ENCODE measurements at regions not wholly inside any gene's neighbourhood (a gene's known extent, or its start where the extent isn't known, plus 50 kb on each side); places are given as distances from the start of the nearest gene placed in this dataset.
"Not testable (repeated sequence)": the region's sequence is repeated elsewhere in the genome, so short reads cannot be mapped to it uniquely, and the experiment has no call there.

- DNase-seq = no peak
Measured at GRCh38 chr15:35993196-35993595, 447.2 kb upstream of the DPH6 start.

GRCh38 chr15:35994876-35995275, 448.9 kb upstream of the DPH6 start:
- no peak for DNase-seq

- no peak for DNase-seq
Measured at GRCh38 chr15:35998663-35999602, 453.0 kb upstream of the DPH6 start.

- DNase-seq = no peak
Measured at GRCh38 chr15:36004891-36005490, 459.0 kb upstream of the DPH6 start.

- DNase-seq = no peak
Measured at GRCh38 chr15:36005542-36005941, 459.6 kb upstream of the DPH6 start.

GRCh38 chr15:36007699-36008098, 461.7 kb upstream of the DPH6 start:
- no peak for DNase-seq

GRCh38 chr15:36008719-36009118, 462.8 kb upstream of the DPH6 start:
- no peak for DNase-seq

GRCh38 chr15:36024031-36024688, 478.2 kb upstream of the DPH6 start:
- DNase-seq = no peak

- DNase-seq = no peak
Measured at GRCh38 chr15:36026627-36027283, 480.8 kb upstream of the DPH6 start.

GRCh38 chr15:36029606-36030210, 483.7 kb upstream of the DPH6 start:
- DNase-seq = no peak

- DNase-seq = no peak
Measured at GRCh38 chr15:36039996-36040572, 494.1 kb upstream of the DPH6 start.

- not testable (repeated sequence) for DNase-seq
Measured at GRCh38 chr15:36047018-36047716, 501.2 kb upstream of the DPH6 start.

GRCh38 chr15:36050899-36051298, 504.9 kb upstream of the DPH6 start:
- no peak for DNase-seq

- not testable (repeated sequence) for DNase-seq
Measured at GRCh38 chr15:36052641-36053040, 506.7 kb upstream of the DPH6 start.

- DNase-seq = no peak
Measured at GRCh38 chr15:36053746-36054145, 507.8 kb upstream of the DPH6 start.

GRCh38 chr15:36059596-36059995, 513.6 kb upstream of the DPH6 start:
- DNase-seq = no peak

- no peak for DNase-seq
Measured at GRCh38 chr15:36062357-36062756, 516.4 kb upstream of the DPH6 start.

GRCh38 chr15:36066757-36067156, 512.7 kb upstream of the CDIN1 start:
- no peak for DNase-seq

GRCh38 chr15:36067483-36068274, 511.7 kb upstream of the CDIN1 start:
- DNase-seq = no peak

GRCh38 chr15:36075333-36075732, 504.1 kb upstream of the CDIN1 start:
- no peak for DNase-seq
